ENCODE measurements at regions not wholly inside any gene's neighbourhood (a gene's known extent, or its start where the extent isn't known, plus 50 kb on each side); places are given as distances from the start of the nearest gene placed in this dataset.

DNA sequence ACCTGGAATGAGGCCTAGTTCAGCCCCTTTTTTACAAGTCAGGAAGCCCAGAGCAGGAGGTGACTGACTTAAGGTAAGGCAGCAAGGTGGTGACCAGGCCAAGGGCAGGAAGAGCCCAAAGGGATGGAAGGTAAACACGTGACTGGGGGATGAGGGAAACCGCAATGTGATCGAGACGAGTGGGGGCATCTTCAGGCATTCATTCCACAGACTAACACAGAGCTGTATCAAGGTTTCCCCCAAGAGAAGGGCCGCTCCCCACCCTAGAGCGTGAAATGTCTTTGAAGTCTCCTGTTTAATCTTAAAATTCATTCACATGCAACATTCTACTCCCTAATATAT, 76.3 kb upstream of the PIM1 start:
- DNase-seq: no peak
- TF ChIP-seq, protein P1, sequence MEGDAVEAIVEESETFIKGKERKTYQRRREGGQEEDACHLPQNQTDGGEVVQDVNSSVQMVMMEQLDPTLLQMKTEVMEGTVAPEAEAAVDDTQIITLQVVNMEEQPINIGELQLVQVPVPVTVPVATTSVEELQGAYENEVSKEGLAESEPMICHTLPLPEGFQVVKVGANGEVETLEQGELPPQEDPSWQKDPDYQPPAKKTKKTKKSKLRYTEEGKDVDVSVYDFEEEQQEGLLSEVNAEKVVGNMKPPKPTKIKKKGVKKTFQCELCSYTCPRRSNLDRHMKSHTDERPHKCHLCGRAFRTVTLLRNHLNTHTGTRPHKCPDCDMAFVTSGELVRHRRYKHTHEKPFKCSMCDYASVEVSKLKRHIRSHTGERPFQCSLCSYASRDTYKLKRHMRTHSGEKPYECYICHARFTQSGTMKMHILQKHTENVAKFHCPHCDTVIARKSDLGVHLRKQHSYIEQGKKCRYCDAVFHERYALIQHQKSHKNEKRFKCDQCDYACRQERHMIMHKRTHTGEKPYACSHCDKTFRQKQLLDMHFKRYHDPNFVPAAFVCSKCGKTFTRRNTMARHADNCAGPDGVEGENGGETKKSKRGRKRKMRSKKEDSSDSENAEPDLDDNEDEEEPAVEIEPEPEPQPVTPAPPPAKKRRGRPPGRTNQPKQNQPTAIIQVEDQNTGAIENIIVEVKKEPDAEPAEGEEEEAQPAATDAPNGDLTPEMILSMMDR (IDR thresholded peaks at IDR 0.05): no peak
- TF ChIP-seq POLR2A (IDR thresholded peaks at IDR 0.05): no peak
- Histone ChIP-seq H3K9me3 (no peaks in the 10 kb centered on the region), H3K27me3 (no peaks in the 10 kb centered on the region), H3K4me1 (no peaks in the 10 kb centered on the region), H3K4me3 (no peak overlapping the region), H3K27ac (no peak overlapping the region), H3K36me3 (no peaks in the 10 kb centered on the region)
- intact Hi-C loops (cut with DNase I; ENCODE audit: low total_unique reads): no loop called here

- no peak for DNase-seq
- no peaks in the 10 kb centered on the region for H3K36me3 ChIP-seq
- no peak overlapping the region for H3K27ac ChIP-seq
- intact Hi-C loops (cut with DNase I; ENCODE audit: low total_unique reads): no loop called here
- TF ChIP-seq, protein P1 (IDR thresholded peaks at IDR 0.05): no peak
- no peak for TF ChIP-seq POLR2A (IDR thresholded peaks at IDR 0.05)
- H3K4me1 ChIP-seq: no peaks in the 10 kb centered on the region
- no peaks in the 10 kb centered on the region for H3K27me3 ChIP-seq
- H3K9me3 ChIP-seq: no peaks in the 10 kb centered on the region
- H3K4me3 ChIP-seq: no peak overlapping the region
Measured at GRCh38 chr6:37095997-37096396, 74.0 kb upstream of the PIM1 start.

DNA sequence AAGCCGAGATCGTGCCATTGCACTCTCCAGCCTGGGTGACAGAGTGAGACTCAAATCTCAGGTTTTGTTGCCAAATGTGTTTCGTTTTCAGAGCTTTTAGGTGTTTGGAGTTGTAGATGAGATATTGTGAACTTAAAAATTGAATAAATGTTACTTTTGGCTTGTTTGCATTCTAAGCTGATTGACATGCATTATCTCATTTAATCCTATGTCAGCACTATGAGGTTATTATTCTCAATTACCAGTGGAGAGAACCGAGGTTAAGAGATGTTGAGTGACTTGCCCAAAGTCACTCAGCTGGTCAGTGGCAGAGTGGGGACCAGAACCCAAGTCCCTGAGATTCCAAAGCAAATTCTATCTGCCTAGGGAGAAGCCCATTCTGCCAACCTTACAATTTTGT, 72.6 kb upstream of the PIM1 start:
- no peak for DNase-seq
- intact Hi-C loops (cut with DNase I; ENCODE audit: low total_unique reads): no loop called here
- Histone ChIP-seq H3K36me3 (no peaks in the 10 kb centered on the region), H3K27me3 (no peaks in the 10 kb centered on the region), H3K27ac (no peak overlapping the region), H3K4me1 (no peaks in the 10 kb centered on the region), H3K4me3 (no peak overlapping the region), H3K9me3 (no peaks in the 10 kb centered on the region)
- TF ChIP-seq, protein P1 (IDR thresholded peaks at IDR 0.05): no peak
- TF ChIP-seq POLR2A (IDR thresholded peaks at IDR 0.05): no peak

DNA sequence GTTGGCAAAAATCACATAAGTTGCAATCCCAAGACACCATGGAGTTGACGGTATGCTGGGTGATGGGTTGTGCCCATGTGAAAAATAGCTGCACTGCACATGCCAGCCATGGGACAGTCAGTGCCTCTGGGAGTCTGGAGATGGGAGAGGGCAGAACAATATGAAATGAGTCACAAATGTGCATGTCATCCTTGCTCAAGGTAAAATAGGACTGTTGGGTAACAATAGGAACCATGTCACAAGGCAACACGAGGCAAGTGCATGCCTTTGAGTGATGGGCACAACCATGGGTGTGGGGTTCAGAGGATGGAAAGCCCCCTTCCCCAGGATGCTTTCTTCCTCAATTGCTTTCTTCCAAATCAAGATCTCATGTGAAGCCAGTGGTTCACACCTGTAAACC, 70.5 kb upstream of the PIM1 start:
- no peak for DNase-seq
- intact Hi-C loops (cut with DNase I; ENCODE audit: low total_unique reads): no loop called here
- TF ChIP-seq, protein P1 (IDR thresholded peaks at IDR 0.05): no peak
- no peak for TF ChIP-seq POLR2A (IDR thresholded peaks at IDR 0.05)
- H3K4me3 ChIP-seq: no peak overlapping the region
- H3K27ac ChIP-seq: no peak overlapping the region
- H3K27me3 ChIP-seq: no peaks in the 10 kb centered on the region
- H3K4me1 ChIP-seq: peaks cover 0 to 14% of the 10 kb centered on the region in 2 donors
- no peaks in the 10 kb centered on the region for H3K36me3 ChIP-seq
- H3K9me3 ChIP-seq: no peaks in the 10 kb centered on the region

GRCh38 chr6:37100745-37101144, 69.2 kb upstream of the PIM1 start:
- Histone ChIP-seq H3K4me1 (peaks cover 0 to 14% of the 10 kb centered on the region in 2 donors), H3K4me3 (no peak overlapping the region), H3K9me3 (no peaks in the 10 kb centered on the region), H3K27me3 (no peaks in the 10 kb centered on the region), H3K36me3 (no peaks in the 10 kb centered on the region), H3K27ac (no peak overlapping the region)
- TF ChIP-seq POLR2A (IDR thresholded peaks at IDR 0.05): no peak
- TF ChIP-seq, protein P1 (IDR thresholded peaks at IDR 0.05): no peak
- intact Hi-C loops (cut with DNase I; ENCODE audit: low total_unique reads): no loop called here
- DNase-seq: no peak
